Stimulated activated CD8-positive, alpha-beta memory T cell treated with anti-CD3 and anti-CD28 coated beads, Interleukin-15, amount 100 ng/mL, for 24 hours (primary cell): ENCODE measurements at regions not wholly inside any gene's neighbourhood (a gene's known extent, or its start where the extent isn't known, plus 50 kb on each side); places are given as distances from the start of the nearest gene placed in this dataset.

Experiments
- DNase-seq: peaks from one replicate; pipeline ENCODE4 v3.0.0-alpha.2; 2020; ENCODE audit warnings: low read depth

DNA sequence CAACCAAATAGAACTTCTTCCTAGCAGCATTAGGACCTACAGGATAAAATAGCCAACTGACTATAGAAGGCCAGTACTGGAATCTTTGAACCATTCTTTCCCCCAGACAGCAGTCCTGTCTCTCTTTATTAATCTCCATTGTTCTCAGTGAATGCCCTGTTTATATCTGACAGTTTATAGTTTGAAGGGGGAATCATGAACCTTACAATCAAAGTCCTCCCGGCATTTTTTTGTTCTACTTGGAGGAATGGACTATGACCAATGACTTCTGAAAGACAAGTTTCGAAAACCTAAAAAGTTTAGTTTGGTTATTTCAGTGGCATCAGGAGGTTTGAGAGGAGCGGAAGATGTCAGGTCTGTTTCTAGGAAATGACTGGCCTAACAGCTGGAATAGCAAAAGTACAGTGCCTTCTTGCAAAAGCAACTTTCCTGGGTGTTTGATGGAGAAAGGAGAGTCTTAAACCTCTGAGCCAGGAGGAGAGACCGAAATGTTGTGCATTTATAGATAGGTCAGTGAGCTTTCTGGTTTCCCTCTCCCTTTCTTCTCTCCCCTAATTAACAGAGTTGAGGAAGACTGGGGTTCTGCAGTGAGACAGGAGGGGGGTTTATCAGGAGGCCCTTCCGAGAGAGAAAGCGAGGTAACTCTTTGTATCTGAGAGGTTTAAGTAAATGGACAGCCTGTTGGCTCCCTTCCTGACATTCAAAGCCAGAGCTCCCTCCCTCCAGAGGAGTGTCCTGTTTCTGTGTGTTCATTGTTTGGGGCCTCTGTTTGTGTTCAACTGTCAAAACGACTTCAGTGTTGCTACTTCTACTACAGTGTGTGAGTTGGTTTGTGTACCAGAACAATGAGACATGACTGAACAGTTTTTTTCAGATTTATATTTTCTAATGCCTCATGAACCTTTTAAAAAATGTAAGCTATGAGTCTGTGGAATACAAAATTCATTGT lies 383.0 kb upstream of the RARB start:
- DNase-seq = no peak

DNA sequence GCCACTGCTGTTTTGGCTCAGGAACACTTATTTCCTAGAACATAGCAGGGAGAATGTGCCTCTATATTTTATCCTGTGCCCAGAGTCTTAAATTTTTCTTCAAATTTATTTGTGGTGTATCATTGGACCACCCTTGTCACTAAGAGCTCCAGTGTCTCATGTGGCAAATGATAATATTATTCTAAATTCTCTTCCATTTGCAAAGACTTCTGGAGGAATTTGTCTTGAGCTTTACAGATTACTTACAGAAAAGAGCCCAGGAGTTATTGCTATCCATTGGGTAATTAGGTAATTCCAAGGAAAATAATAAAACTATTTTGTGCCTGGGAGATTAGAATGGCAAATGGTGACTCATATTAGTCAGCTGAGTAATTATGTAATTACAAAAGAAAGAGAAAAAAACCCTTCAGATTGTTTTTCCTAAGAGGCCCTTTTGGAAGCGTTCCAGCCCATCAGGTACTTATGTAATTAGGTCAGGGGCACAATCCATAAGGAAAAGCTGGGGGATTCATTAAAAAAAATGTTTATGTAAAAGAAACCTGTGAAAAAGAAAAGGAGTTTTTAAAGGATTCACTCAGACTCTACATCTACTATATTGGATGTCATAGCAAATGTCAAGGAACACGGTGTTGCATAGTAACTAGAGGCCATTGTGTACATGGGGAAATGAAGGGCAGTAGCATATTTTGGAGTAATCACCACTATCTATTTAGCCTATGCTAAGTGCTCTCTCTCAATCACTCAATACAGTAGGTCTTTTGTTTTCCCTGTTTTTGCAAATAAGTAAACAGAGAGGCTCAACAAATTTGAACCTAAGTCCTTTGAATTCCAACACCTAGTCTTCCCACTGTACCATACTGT lies 380.9 kb upstream of the RARB start:
- DNase-seq = no peak

GRCh38 chr3:25049304-25049703 lies 378.8 kb upstream of the RARB start:
- no peak for DNase-seq

DNA sequence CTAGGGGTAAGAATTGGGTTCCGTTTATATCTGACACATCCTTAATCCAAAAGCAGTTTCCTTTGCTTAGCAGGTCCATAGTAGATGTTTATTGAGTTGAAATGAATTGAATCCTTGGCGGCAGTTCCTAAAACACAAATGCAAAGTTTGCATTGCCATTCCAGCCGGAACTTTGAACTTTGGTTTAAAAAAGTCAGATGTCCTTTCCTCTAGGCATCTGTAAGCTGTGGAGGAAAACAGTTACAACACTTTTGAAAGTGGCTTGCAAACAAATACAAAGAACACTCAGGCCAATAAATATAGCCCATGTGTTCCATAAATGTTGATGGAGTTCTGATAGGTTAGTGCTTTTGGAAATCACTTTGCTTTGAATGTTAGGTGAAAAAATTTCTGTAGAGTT lies 374.7 kb upstream of the RARB start:
- DNase-seq = no peak

DNA sequence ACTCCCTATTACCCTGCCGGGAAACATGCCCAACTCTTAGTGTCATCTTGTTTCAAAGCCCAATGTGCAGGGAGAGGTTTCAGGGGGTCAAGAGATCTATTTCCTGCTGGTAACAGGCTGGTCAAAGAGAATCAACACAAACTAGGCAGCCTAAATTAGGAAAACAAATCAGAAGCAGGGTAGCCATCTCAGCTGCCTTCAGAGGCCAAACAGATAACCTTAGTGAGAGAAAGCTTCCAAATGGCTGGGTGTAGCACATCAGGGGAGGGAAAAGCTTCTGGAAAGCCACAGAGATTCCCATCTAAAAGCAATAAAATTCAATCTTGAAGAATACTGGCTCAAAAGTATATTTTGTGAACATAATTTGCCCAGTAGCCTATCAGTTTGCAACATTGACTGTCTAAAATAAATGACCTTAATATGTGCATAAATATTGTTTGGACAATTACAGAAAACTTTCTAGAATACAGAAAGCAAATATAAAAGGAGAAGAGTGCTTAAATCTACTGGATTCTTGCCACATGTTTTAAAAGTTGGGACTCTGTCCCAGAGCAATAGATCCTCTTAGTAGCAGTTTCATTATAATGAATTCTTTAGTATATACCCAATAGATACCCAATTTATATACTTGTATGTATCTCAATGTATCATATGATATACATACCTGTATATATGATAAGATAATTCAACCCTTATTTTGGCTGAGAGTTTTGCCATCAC lies 371.9 kb upstream of the RARB start:
- no peak for DNase-seq

- DNase-seq = no peak
Observed at GRCh38 chr3:25056803-25057351, 371.2 kb upstream of the RARB start.

- no peak for DNase-seq
Observed at GRCh38 chr3:25057379-25057778, 370.7 kb upstream of the RARB start.

DNA sequence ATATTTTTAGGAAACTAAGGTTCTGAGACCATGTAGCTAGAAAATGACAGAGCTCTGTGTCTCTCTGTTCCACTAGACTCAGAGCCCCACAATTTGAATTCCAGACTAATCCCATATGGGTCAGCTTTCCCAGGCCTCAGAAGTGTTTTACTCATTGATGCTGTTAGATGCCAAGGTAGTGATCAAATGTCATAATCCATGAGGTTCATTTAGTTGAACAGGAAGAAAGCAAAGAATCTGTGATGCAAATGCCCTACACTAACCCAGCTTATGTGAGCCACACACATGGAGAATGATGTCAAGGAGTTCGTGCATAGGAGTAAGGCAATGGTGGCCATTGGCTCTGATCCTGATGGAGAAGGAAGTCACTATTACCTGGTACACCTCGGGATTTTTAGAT lies 363.4 kb upstream of the RARB start:
- no peak for DNase-seq

DNA sequence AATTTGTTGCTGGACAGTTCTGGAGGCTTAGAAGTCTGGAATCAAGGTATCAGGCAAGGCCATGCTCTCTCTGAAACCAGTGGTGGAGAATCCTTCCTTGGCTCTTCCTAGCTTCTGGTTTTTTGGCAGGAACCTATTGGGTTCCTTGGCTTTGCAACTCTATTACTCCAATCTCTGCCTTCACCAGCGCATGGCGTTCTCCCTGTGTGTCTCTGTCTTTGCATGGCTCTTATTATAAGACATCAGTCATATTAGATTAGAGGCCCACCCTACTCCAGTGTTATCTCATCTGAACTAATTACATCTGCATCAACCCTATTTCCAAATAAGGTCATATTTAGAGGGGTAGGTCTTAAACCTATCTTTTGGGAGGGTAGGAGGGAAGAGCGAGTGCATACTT lies 358.1 kb upstream of the RARB start:
- DNase-seq = no peak

GRCh38 chr3:25071846-25072245 lies 356.2 kb upstream of the RARB start:
- no peak for DNase-seq

GRCh38 chr3:25073423-25073822 lies 354.6 kb upstream of the RARB start:
- no peak for DNase-seq

- no peak for DNase-seq
Observed at GRCh38 chr3:25074149-25074548, 353.9 kb upstream of the RARB start.

- DNase-seq = no peak
Observed at GRCh38 chr3:25080461-25080860, 347.6 kb upstream of the RARB start.

DNA sequence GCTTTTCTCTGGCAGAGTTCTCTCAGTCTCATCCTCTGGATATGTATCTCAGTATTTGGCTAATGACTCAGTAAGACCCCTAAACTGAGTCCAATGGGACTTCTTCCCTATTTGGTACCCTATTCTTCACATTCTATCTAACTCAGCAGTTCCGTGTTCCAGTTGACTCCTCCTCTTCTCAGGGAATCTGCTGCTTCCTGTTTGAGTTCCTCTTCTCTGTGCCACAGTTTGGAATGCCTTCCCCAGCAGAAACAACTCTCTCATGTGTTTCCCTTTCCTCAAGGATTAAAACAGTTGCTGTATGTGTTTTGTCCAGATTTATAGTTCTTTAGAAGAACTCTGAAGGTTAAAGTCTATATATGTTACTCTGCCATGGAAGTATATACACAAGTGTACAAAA lies 344.0 kb upstream of the RARB start:
- DNase-seq = no peak

GRCh38 chr3:25086721-25087120 lies 341.3 kb upstream of the RARB start:
- DNase-seq = no peak

DNA sequence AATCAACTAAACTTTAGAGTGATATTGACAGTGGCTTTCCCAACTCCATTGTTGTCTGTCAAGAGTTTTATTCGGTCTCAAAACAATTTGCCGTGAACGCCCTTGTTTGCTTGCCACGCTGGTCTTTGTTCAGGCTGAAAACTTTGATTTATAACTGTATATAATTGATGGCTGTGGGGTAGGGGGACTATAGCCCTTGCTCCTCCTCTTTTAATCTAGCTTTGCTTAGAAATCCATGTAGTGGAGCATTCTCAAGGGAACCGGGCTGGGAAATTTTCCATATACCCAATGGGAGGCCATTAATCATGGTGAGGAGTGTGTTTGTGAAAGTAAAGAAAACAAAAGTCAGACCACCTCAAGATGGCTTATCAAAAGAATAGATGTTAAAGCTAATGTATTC lies 339.8 kb upstream of the RARB start:
- no peak for DNase-seq

DNA sequence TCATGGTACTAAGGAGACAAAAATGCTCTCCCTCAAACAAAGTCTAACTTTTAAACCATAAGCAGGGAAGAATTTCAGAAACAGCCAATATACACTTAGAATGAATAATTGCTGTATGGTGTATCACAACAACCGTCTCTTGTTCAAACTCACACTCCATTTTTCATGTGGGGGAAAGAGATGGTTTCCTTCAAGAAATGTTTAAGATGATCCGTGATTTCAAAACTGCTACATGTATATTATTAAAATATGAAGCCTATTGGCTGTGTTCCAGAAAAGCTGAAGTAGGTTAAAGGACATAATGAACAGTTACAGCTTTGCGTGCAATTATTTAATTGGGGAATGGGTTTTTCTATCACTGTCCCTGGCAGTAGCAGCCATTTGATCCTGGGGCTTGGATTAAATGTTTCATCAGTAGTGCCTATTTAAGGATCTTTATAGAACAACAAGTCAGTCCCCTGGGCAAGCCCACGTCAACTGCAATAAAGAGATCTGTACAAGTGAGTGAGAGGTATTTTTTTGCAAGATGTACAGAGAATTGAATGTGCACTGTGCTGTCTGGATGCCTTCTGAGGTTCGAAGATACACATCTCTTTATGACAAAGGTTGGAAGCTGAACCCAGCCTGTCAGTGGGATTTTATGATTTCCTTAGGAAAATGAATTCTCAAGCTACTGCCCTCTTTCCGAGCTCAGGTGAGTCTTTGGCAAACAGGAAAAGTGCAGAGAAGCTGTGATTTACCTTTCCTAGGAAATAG lies 337.2 kb upstream of the RARB start:
- no peak for DNase-seq

DNA sequence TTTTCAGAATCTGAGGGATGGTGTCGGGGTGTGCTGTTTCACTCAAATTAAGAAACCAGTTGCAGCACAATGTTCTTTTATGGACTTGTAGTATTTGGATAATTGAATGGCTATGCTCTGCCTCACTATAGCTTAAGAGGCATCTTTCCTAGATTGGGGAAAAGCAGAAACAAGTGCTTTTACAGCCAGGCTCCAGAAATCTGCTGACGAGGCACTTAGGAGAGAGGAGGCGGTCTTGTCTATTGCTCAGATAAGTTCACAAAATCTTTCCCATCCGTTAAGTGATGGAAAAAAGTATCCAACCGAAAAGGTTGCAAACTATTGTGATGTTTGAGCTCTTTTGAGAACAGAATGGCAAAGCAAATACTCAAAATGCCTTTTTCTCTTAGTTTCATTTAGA lies 336.1 kb upstream of the RARB start:
- DNase-seq = no peak

DNA sequence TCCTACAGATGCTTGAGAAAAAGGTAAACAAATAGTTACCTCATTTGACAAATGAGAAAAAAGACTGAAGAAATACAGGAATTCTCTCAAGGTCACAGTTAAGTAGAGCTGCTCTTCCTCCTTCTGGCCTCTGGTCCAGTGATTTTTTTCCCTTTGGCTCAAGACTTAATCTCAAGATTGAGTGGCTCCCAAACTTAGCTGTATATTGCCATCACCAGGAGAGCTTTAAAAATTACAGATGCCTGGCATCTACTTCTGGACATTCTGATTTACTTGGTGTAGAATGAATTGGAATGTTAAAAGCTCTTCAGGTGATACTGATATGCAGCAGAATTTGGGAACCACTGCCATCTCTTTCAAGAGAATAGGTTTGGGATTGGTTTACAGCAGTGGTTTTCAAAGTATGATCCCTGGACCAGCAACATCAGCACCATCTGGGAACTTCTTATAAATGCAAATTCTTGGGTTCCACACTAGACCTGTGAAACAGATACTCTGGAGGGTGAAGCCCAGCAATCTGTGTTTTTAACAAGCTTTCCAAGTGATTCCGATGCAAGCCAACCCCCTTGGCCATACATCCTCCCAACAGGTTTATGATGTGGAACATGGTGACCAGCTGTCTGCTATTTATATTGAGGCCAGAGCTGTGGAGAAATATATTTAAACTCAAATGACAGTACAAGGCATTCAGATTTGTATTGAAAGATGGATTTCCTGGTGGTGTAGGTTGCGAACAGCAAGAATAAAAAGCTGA lies 333.0 kb upstream of the RARB start:
- no peak for DNase-seq

GRCh38 chr3:25096536-25096935 lies 331.5 kb upstream of the RARB start:
- DNase-seq = no peak

GRCh38 chr3:25097023-25097422 lies 331.0 kb upstream of the RARB start:
- DNase-seq = no peak
